GM20000 (cell line): ENCODE measurements at regions not wholly inside any gene's neighbourhood (a gene's known extent, or its start where the extent isn't known, plus 50 kb on each side); places are given as distances from the start of the nearest gene placed in this dataset.

Source experiments
- DNase-seq: peaks from one replicate; pipeline ENCODE4 v3.0.0; 2012; ENCODE audit warnings: low spot score
- TF ChIP-seq, protein P1 (sequence below): IDR thresholded peaks from 2 replicates; pipeline ENCODE4 v1.5.1; 2012; ENCODE audit warnings: mild to moderate bottlenecking, control low read depth; ENCODE audit errors: extremely low read depth, missing control alignments

GRCh38 chr10:78300526-78300925 is 266.9 kb downstream of the RPS24 start:
- no peak for DNase-seq
- TF ChIP-seq, protein P1, sequence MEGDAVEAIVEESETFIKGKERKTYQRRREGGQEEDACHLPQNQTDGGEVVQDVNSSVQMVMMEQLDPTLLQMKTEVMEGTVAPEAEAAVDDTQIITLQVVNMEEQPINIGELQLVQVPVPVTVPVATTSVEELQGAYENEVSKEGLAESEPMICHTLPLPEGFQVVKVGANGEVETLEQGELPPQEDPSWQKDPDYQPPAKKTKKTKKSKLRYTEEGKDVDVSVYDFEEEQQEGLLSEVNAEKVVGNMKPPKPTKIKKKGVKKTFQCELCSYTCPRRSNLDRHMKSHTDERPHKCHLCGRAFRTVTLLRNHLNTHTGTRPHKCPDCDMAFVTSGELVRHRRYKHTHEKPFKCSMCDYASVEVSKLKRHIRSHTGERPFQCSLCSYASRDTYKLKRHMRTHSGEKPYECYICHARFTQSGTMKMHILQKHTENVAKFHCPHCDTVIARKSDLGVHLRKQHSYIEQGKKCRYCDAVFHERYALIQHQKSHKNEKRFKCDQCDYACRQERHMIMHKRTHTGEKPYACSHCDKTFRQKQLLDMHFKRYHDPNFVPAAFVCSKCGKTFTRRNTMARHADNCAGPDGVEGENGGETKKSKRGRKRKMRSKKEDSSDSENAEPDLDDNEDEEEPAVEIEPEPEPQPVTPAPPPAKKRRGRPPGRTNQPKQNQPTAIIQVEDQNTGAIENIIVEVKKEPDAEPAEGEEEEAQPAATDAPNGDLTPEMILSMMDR = no peak

- TF ChIP-seq, protein P1 = no peak
- no peak for DNase-seq
These were observed 267.8 kb downstream of the RPS24 start for GRCh38 chr10:78301481-78301880.

- peak; percentile 20 for DNase-seq
- TF ChIP-seq, protein P1 = no peak
These were observed 268.5 kb downstream of the RPS24 start for GRCh38 chr10:78301891-78302738.

DNA sequence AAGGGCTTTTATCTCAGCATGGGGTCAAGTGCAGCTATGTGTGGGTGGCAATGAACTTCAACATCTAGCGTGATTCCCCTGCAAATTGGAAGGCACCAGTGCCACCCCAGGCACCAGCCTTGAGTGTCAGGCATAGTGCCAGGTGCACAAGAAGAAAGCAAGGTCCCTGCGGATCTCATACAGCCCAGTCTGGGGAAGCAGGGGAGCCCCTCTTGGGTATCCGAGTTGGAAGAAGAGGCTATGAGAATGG is 269.0 kb downstream of the RPS24 start:
- TF ChIP-seq, protein P1 = no peak
- DNase-seq = no peak

DNA sequence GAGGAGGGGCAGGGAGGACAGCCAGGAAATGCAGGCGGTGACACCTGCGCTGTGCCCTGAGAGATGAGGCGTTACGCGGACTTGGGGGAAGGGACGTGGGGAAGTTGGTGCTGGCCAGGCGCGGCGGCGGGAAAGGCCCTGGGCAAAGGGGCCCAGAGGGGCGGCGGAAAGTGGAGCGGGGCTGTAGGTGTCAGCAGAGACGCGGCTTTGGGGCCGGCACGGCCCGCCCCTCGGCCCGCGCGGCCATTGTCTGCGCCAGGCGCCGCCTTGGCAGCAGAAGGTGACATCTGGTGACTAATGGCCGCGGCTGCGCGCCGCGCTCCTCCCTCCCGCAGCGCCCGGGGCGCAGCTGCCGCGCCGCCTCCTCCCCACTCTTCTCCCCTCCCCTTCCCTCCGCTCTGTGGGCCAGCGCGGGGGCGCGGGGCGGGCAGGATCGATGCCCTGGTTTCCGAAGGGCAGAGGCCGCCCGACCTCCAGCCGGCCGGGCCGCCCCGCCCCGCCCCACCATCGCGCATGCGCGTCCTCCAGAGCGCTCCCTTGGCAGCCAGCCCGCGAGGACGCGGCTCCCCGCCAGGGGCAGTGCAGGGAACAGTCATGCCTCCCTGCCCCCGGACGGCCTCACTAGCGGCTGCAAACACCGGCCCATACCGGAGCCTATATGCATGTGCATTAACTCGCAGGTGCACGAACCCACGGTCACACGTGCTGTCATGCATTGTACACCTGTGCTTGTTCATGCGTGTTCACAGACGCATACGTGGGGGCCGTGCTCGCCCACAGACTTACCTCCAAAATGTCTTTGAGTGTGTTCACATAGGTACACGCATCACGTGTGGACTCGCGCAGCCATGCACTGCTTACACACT is 269.6 kb downstream of the RPS24 start:
- peak; percentile 98 for DNase-seq
- TF ChIP-seq, protein P1 = peak; percentile 89

DNA sequence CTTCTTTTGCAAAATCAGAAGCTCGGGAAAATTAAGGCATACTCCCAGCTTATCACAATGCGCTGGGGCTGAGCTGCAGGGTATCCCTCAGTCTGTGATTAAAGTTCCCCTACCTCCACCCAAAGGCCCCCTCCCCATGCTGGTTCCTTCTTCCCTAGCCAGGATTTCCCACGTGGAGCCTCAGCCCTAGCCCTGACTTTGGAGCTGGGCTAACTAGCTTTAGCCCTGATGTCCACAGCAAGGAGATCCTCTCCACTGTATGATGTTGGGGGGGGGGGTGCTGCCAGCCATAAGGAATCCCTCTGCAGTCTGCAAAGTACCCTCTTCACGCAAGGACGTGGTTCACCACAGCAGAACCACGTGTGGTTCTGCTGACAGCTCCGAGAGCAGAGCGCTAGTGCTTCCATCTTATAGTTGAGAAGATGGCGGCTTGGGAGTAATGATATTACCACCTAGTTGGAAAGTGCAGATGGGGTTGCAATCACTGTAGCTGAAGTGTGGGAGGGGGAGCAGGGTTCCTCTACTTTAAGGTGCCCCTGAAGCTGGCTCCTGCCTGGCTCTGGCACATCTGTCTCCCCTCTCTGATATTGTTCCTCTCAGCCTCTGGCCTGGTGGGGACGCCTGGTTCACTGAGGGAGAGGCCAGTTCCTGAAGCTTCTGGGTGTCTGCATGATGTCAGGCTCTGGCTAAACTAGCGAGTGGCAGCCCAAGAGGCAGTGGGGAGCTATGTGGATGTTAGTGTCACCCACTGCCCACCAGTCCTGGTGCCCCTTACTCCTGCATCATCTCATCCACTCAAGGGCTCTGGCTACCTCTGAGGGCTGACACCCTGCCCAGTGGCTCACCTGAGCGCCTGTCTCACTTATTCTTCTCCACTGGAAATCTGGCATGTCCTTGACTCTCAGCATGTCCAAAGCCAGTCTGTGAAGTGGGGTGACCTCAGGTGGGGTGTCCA is 270.7 kb downstream of the RPS24 start:
- DNase-seq = no peak
- TF ChIP-seq, protein P1 = no peak

DNA sequence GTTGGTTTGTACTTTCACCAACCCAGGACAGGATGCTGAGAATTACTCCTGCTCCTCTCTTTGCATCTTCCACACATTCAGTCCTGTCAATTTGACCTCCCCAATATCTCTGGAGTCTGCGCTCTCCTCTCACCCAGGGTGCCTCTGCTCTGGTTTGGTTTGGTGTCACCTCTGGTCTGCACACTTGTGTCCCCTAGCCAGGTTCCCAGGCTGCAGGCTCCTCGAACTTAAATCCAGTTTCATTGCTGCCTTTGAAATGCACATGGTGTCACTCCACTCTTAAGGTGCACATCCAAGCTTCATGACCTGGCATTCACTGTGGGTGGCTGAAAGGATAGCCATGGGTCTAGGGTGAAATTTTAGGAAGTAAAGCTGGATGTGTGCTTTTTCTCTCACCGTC is 271.6 kb downstream of the RPS24 start:
- no peak for DNase-seq
- TF ChIP-seq, protein P1 = no peak
